ENCODE measurements at regions not wholly inside any gene's neighbourhood (a gene's known extent, or its start where the extent isn't known, plus 50 kb on each side); places are given as distances from the start of the nearest gene placed in this dataset.

GRCh38 chr6:26258212-26258977 is 106.6 kb upstream of the BTN3A2 start:
- no peaks in the 10 kb centered on the region for H3K9me3 ChIP-seq (replicated peaks)
- H3K4me1 ChIP-seq: no peaks in the 10 kb centered on the region
- no peaks in the 10 kb centered on the region for H3K27me3 ChIP-seq
- no peak overlapping the region for H3K4me3 ChIP-seq
- no peak for DNase-seq
- H3K36me3 ChIP-seq: no peaks in the 10 kb centered on the region
- H3K27ac ChIP-seq: no peak overlapping the region

- Histone ChIP-seq H3K4me1 (no peaks in the 10 kb centered on the region), H3K36me3 (no peaks in the 10 kb centered on the region), H3K27ac (no peak overlapping the region), H3K27me3 (no peaks in the 10 kb centered on the region), H3K9me3 (replicated peaks) (no peaks in the 10 kb centered on the region), H3K4me3 (no peak overlapping the region)
- no peak for DNase-seq
Observed at GRCh38 chr6:26260110-26260637, 104.8 kb upstream of the BTN3A2 start.

GRCh38 chr6:26260725-26261490 is 104.1 kb upstream of the BTN3A2 start:
- Histone ChIP-seq H3K27ac (no peak overlapping the region), H3K36me3 (no peaks in the 10 kb centered on the region), H3K4me3 (no peak overlapping the region), H3K4me1 (no peaks in the 10 kb centered on the region), H3K27me3 (no peaks in the 10 kb centered on the region), H3K9me3 (replicated peaks) (no peaks in the 10 kb centered on the region)
- no peak for DNase-seq

GRCh38 chr6:26264547-26264946 is 100.5 kb upstream of the BTN3A2 start:
- no peak overlapping the region for H3K27ac ChIP-seq
- no peak for DNase-seq
- no peaks in the 10 kb centered on the region for H3K36me3 ChIP-seq
- H3K9me3 ChIP-seq (replicated peaks): no peaks in the 10 kb centered on the region
- no peak overlapping the region for H3K4me3 ChIP-seq
- no peaks in the 10 kb centered on the region for H3K4me1 ChIP-seq
- no peaks in the 10 kb centered on the region for H3K27me3 ChIP-seq

- Histone ChIP-seq H3K4me3 (no peak overlapping the region), H3K4me1 (no peaks in the 10 kb centered on the region), H3K27me3 (no peaks in the 10 kb centered on the region), H3K36me3 (no peaks in the 10 kb centered on the region), H3K9me3 (replicated peaks) (no peaks in the 10 kb centered on the region), H3K27ac (no peak overlapping the region)
- DNase-seq: no peak
Observed at GRCh38 chr6:26267083-26267589, 97.9 kb upstream of the BTN3A2 start.

- no peaks in the 10 kb centered on the region for H3K4me1 ChIP-seq
- H3K4me3 ChIP-seq: no peak overlapping the region
- no peaks in the 10 kb centered on the region for H3K9me3 ChIP-seq (replicated peaks)
- no peaks in the 10 kb centered on the region for H3K27me3 ChIP-seq
- H3K27ac ChIP-seq: no peak overlapping the region
- no peaks in the 10 kb centered on the region for H3K36me3 ChIP-seq
- no peak for DNase-seq
Observed at GRCh38 chr6:26268659-26269402, 96.2 kb upstream of the BTN3A2 start.

- no peaks in the 10 kb centered on the region for H3K36me3 ChIP-seq
- no peaks in the 10 kb centered on the region for H3K27me3 ChIP-seq
- no peak overlapping the region for H3K4me3 ChIP-seq
- H3K4me1 ChIP-seq: no peaks in the 10 kb centered on the region
- H3K27ac ChIP-seq: no peak overlapping the region
- no peak for DNase-seq
- H3K9me3 ChIP-seq (replicated peaks): no peaks in the 10 kb centered on the region
Observed at GRCh38 chr6:26269531-26270485, 95.2 kb upstream of the BTN3A2 start.

- Histone ChIP-seq H3K27me3 (no peaks in the 10 kb centered on the region), H3K9me3 (replicated peaks) (no peaks in the 10 kb centered on the region), H3K36me3 (no peaks in the 10 kb centered on the region), H3K4me1 (no peaks in the 10 kb centered on the region), H3K27ac (no peak overlapping the region), H3K4me3 (no peak overlapping the region)
- DNase-seq: no peak
Observed at GRCh38 chr6:26270486-26270861, 94.5 kb upstream of the BTN3A2 start.

GRCh38 chr6:26270903-26271667 is 93.9 kb upstream of the BTN3A2 start:
- no peaks in the 10 kb centered on the region for H3K9me3 ChIP-seq (replicated peaks)
- no peak for DNase-seq
- no peak overlapping the region for H3K4me3 ChIP-seq
- H3K27me3 ChIP-seq: no peaks in the 10 kb centered on the region
- no peaks in the 10 kb centered on the region for H3K36me3 ChIP-seq
- no peak overlapping the region for H3K27ac ChIP-seq
- H3K4me1 ChIP-seq: no peaks in the 10 kb centered on the region

GRCh38 chr6:26271668-26272024 is 93.4 kb upstream of the BTN3A2 start:
- H3K4me3 ChIP-seq: no peak overlapping the region
- H3K9me3 ChIP-seq (replicated peaks): no peaks in the 10 kb centered on the region
- DNase-seq: no peak
- H3K27ac ChIP-seq: no peak overlapping the region
- no peaks in the 10 kb centered on the region for H3K36me3 ChIP-seq
- no peaks in the 10 kb centered on the region for H3K27me3 ChIP-seq
- H3K4me1 ChIP-seq: no peaks in the 10 kb centered on the region

- Histone ChIP-seq H3K4me3 (no peak overlapping the region), H3K36me3 (no peaks in the 10 kb centered on the region), H3K4me1 (no peaks in the 10 kb centered on the region), H3K27ac (no peak overlapping the region), H3K9me3 (replicated peaks) (no peaks in the 10 kb centered on the region), H3K27me3 (no peaks in the 10 kb centered on the region)
- no peak for DNase-seq
Observed at GRCh38 chr6:26272171-26272637, 92.8 kb upstream of the BTN3A2 start.

- Histone ChIP-seq H3K4me3 (no peak overlapping the region), H3K27ac (no peak overlapping the region), H3K27me3 (no peaks in the 10 kb centered on the region), H3K9me3 (replicated peaks) (no peaks in the 10 kb centered on the region), H3K4me1 (no peaks in the 10 kb centered on the region), H3K36me3 (no peaks in the 10 kb centered on the region)
- DNase-seq: no peak
Observed at GRCh38 chr6:26273673-26274588, 91.1 kb upstream of the BTN3A2 start.

- Histone ChIP-seq H3K36me3 (no peaks in the 10 kb centered on the region), H3K27me3 (no peaks in the 10 kb centered on the region), H3K27ac (no peak overlapping the region), H3K4me3 (no peak overlapping the region), H3K9me3 (replicated peaks) (no peaks in the 10 kb centered on the region), H3K4me1 (no peaks in the 10 kb centered on the region)
- no peak for DNase-seq
Observed at GRCh38 chr6:26275663-26276062, 89.3 kb upstream of the BTN3A2 start.
